Ovary (tissue), 7 donors: ENCODE measurements at regions not wholly inside any gene's neighbourhood (a gene's known extent, or its start where the extent isn't known, plus 50 kb on each side); places are given as distances from the start of the nearest gene placed in this dataset.

Source experiments
- DNase-seq, 5 donors: peaks; one replicate each; pipeline ENCODE4 v3.0.0-alpha.2; 2019 to 2020
- H3K27ac ChIP-seq, 2 donors: fragments of 200-600 bp; one replicate each; pipeline versions ENCODE4 v1.5.1 to v1.8.0; 2019 to 2022
- H3K27me3 ChIP-seq: fragments of 200-600 bp; one replicate; pipeline ENCODE4 v1.8.0; 2022
- H3K36me3 ChIP-seq: fragments of 200-600 bp; sonication (generic); one replicate; pipeline ENCODE4 v1.5.1; 2019
- H3K4me1 ChIP-seq: one replicate; pipeline ENCODE4 v1.8.1; 2013; ENCODE audit warnings: mild to moderate bottlenecking, moderate library complexity; ENCODE audit not compliant: insufficient read depth
- H3K4me3 ChIP-seq: fragments of 200-600 bp; sonication (generic); one replicate; pipeline ENCODE4 v1.5.1; 2017
- H3K9me3 ChIP-seq, 2 donors: fragments of 200-600 bp in 1 of 2; sonication (generic) in 1 of 2; one replicate each; pipeline versions ENCODE4 v1.5.1 to v1.8.1; 2013 to 2019; ENCODE audit warnings: mild to moderate bottlenecking in 1 of 2, moderate library complexity in 1 of 2
- EP300 ChIP-seq: sonication (generic); formaldehyde crosslinking; IDR thresholded peaks from one replicate; pipeline ENCODE4 v1.6.1; 2017; ENCODE audit warnings: antibody characterized with exemption
- POLR2A ChIP-seq: fragments of 450-650 bp; IDR thresholded peaks from one replicate; pipeline ENCODE4 v1.6.1; 2017; ENCODE audit warnings: antibody characterized with exemption, mild to moderate bottlenecking, moderate library complexity
- WGBS, 3 donors: extraction: QIAGEN DNeasy Blood & Tissue Kit in 1 of 3; methylation state at CpG; one replicate each; pipeline versions ENCODE4 v1.1.5 to v1.1.7; 2013 to 2017; 5-methylcytosine and 5-hydroxymethylcytosine counted together
- intact Hi-C, 4 donors: fragments of 100-400 bp; cut with DNase I; formaldehyde crosslinking; loops; one replicate each; pipeline versions ENCODE4 v1.11.0 to v1.15.1; 2022 to 2023
- TF ChIP-seq, protein P1 (sequence below), 3 donors: fragments of 450-650 bp in 2 of 3; fragments of 200-600 bp in 1 of 3; IDR thresholded peaks; one replicate each; pipeline versions ENCODE4 v1.5.1 to v1.8.0; 2016 to 2022; ENCODE audit warnings: antibody characterized with exemption in 3 of 3, mild to moderate bottlenecking in 1 of 3
- donor health status: DM: no; HTN: no; CAD: no; lungs with moderate emphysema.
- donor health status: DM: no; HTN: no; CAD: no.
- donor health status: Bipolar disorder and iron deficiency.
- donor health status: DM: no; HTN: no; CAD: no.
- donor health status: DM: yes; HTN: yes; CAD: no.

DNA sequence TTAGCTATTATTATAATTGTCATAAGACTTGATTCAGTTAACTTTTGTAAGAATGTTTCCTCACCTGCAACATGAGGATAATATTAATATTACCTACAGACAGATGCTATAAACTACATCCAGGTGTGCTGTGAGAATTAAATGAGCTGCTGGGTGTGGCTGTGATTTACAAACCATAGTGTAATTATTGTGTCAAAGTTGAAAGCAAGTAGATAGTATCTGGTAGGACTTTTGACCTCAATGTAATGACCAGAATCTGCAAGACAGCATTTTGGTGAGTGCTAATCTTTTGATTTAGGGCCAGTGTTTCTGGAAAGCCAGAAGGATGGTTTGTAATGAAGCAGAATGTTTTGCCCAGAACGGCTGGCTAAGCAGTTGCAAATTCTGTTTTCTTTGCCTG is 162.5 kb downstream of the TRMT11 start:
- no peak for DNase-seq
- Histone ChIP-seq H3K4me3 (no peak overlapping the region), H3K9me3 (no peaks in the 10 kb centered on the region), H3K4me1 (no peaks in the 10 kb centered on the region), H3K27me3 (no peaks in the 10 kb centered on the region), H3K36me3 (no peaks in the 10 kb centered on the region), H3K27ac (no peak overlapping the region)
- TF ChIP-seq, protein P1, sequence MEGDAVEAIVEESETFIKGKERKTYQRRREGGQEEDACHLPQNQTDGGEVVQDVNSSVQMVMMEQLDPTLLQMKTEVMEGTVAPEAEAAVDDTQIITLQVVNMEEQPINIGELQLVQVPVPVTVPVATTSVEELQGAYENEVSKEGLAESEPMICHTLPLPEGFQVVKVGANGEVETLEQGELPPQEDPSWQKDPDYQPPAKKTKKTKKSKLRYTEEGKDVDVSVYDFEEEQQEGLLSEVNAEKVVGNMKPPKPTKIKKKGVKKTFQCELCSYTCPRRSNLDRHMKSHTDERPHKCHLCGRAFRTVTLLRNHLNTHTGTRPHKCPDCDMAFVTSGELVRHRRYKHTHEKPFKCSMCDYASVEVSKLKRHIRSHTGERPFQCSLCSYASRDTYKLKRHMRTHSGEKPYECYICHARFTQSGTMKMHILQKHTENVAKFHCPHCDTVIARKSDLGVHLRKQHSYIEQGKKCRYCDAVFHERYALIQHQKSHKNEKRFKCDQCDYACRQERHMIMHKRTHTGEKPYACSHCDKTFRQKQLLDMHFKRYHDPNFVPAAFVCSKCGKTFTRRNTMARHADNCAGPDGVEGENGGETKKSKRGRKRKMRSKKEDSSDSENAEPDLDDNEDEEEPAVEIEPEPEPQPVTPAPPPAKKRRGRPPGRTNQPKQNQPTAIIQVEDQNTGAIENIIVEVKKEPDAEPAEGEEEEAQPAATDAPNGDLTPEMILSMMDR (IDR thresholded peaks at IDR 0.05), result no peak
- TF ChIP-seq POLR2A, result no peak
- no peak for TF ChIP-seq EP300
- 31 to 44% (median 33%) methylated on average over 1 of the region's 1 CpG for WGBS, 3 donors
- intact Hi-C loops, result no loop called here

- no peak overlapping the region for H3K27ac ChIP-seq
- no peak overlapping the region for H3K4me3 ChIP-seq
- TF ChIP-seq POLR2A, result no peak
- TF ChIP-seq EP300, result no peak
- TF ChIP-seq, protein P1 (IDR thresholded peaks at IDR 0.05), result no peak
- DNase-seq, result no peak
- no peaks in the 10 kb centered on the region for H3K9me3 ChIP-seq
- H3K4me1 ChIP-seq, result no peaks in the 10 kb centered on the region
- H3K27me3 ChIP-seq, result no peaks in the 10 kb centered on the region
- intact Hi-C loops, result no loop called here
- H3K36me3 ChIP-seq, result no peaks in the 10 kb centered on the region
These were observed 166.0 kb downstream of the TRMT11 start for GRCh38 chr6:126152372-126152745.

DNA sequence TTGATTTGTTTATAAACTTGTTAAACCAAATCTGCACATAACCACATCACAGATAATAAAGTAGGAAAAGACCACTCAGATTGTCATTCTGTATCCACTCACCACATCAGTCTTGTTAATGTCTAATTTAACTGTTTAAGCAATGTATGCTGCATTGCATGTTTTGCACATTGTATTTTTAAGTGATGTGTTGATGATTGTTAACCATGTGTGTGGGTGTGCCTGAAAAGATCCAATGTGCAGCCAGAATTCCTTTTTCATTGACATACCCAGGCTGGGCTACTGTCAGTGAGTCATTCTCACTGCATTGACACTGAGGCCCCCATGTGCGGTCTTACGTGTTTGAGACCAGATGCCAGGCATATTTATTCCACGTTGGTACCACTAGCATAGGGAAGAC is 167.3 kb downstream of the TRMT11 start:
- Histone ChIP-seq H3K9me3 (no peaks in the 10 kb centered on the region), H3K4me3 (no peak overlapping the region), H3K4me1 (no peaks in the 10 kb centered on the region), H3K36me3 (no peaks in the 10 kb centered on the region), H3K27ac (no peak overlapping the region), H3K27me3 (no peaks in the 10 kb centered on the region)
- DNase-seq, result no peak
- WGBS, 3 donors, result 80 to 90% (median 83%) methylated on average over 3 of the region's 3 CpGs
- TF ChIP-seq, protein P1 (IDR thresholded peaks at IDR 0.05), result no peak
- no peak for TF ChIP-seq POLR2A
- TF ChIP-seq EP300, result no peak
- intact Hi-C loops, result no loop called here

- TF ChIP-seq EP300 (no peak), POLR2A (no peak)
- TF ChIP-seq, protein P1 (IDR thresholded peaks at IDR 0.05), result no peak
These were observed 170.6 kb downstream of the TRMT11 start for GRCh38 chr6:126156973-126157372.

DNA sequence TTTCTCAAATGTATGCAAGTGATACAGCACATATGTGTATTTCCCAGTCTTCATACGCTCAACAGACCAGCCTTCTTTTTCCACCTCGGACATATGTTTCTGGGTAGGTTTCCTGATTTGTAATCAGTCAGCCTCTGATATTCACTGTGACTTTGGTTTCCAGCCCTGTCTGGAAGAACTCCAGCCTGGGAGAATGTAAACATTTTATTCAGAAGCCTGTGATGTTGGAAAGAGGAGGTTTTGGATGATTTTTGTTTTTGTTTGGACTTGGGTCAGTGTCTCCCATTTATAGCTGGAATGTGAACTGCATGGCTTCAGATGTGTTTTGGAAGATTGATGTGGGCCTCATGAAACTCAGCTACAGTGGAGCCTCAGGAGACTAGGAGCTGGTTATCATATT is 172.2 kb upstream of the CENPW start:
- WGBS, 3 donors, result 18 to 27% (median 20%) methylated on average over 2 of the region's 2 CpGs
- no peaks in the 10 kb centered on the region for H3K4me1 ChIP-seq
- no peak overlapping the region for H3K27ac ChIP-seq
- intact Hi-C loops, result no loop called here
- DNase-seq, result no peak
- H3K36me3 ChIP-seq, result no peaks in the 10 kb centered on the region
- TF ChIP-seq, protein P1 (IDR thresholded peaks at IDR 0.05), result no peak
- TF ChIP-seq POLR2A (no peak), EP300 (no peak)
- no peaks in the 10 kb centered on the region for H3K9me3 ChIP-seq
- no peak overlapping the region for H3K4me3 ChIP-seq
- no peaks in the 10 kb centered on the region for H3K27me3 ChIP-seq

More at GRCh38 chr6:126156973-126157372, 170.6 kb downstream of the TRMT11 start:
- 77 to 89% (median 84%) methylated on average over 1 of the region's 1 CpG for WGBS, 3 donors
- DNase-seq, result no peak
- intact Hi-C loops, result no loop called here
- Histone ChIP-seq H3K27me3 (no peaks in the 10 kb centered on the region), H3K4me3 (no peak overlapping the region), H3K9me3 (no peaks in the 10 kb centered on the region), H3K27ac (no peak overlapping the region), H3K4me1 (no peaks in the 10 kb centered on the region), H3K36me3 (no peaks in the 10 kb centered on the region)
